H1 (cell line): ENCODE measurements at regions not wholly inside any gene's neighbourhood (a gene's known extent, or its start where the extent isn't known, plus 50 kb on each side); places are given as distances from the start of the nearest gene placed in this dataset.

Experiments used
- CTCF ChIA-PET: fragments of 300-600 bp; sonication (Branson Sonifier 250); formaldehyde crosslinking; loops from one replicate; lab custom pipeline; 2021; ENCODE audit not compliant: partially characterized antibody; lab: Charles Lee
- POLR2A ChIA-PET: fragments of 300-600 bp; sonication (Branson Sonifier 250); formaldehyde crosslinking; loops from one replicate; lab custom pipeline; 2021; ENCODE audit warnings: inconsistent platforms; ENCODE audit not compliant: partially characterized antibody; lab: Charles Lee
- DNase-seq, 2 experiments: peaks; one replicate each; pipeline versions ENCODE4 v3.0.0 to v3.0.0-alpha.2; 2010 to 2022; ENCODE audit warnings: low spot score in 2 of 2, low read depth in 1 of 2, mixed read lengths in 1 of 2
- FAIRE-seq: peaks from 2 replicates; lab custom pipeline; 2011; peaks lifted over from hg19 to GRCh38; lab: Jason Lieb, UNC
- H2AFZ ChIP-seq: 2 replicates; pipeline ENCODE4 v1.8.1; 2012; ENCODE audit warnings: low read length, inconsistent platforms
- H2AK5ac ChIP-seq: 2 replicates; pipeline ENCODE4 v1.6.1; 2013; ENCODE audit warnings: low read depth, low read length
- H2BK120ac ChIP-seq: replicated peaks from 2 replicates; pipeline ENCODE3; 2013; ENCODE audit warnings: low read depth, low read length, inconsistent platforms
- H2BK12ac ChIP-seq: 2 replicates; pipeline ENCODE4 v1.6.1; 2013; ENCODE audit warnings: low read depth, low read length
- H2BK15ac ChIP-seq: 2 replicates; pipeline ENCODE4 v1.6.1; 2013; ENCODE audit warnings: low read length
- H2BK20ac ChIP-seq: 2 replicates; pipeline ENCODE4 v1.6.1; 2013; ENCODE audit warnings: low read length
- H2BK5ac ChIP-seq: 2 replicates; pipeline ENCODE4 v1.6.1; 2013; ENCODE audit warnings: low read depth, low read length
- H3K14ac ChIP-seq: 2 replicates; pipeline ENCODE4 v1.6.1; 2013; ENCODE audit warnings: inconsistent platforms; ENCODE audit not compliant: insufficient read length
- H3K18ac ChIP-seq: 2 replicates; pipeline ENCODE4 v1.6.1; 2013; ENCODE audit warnings: low read length; ENCODE audit errors: extremely low read depth
- H3K23ac ChIP-seq: 2 replicates; pipeline ENCODE4 v1.6.1; 2013; ENCODE audit warnings: inconsistent platforms; ENCODE audit not compliant: insufficient read length
- H3K23me2 ChIP-seq: 2 replicates; pipeline ENCODE4 v1.6.1; 2013; ENCODE audit warnings: low read depth, low read length
- H3K27ac ChIP-seq: 2 replicates; pipeline ENCODE4 v1.6.1; 2011; ENCODE audit warnings: low read depth, low read length, inconsistent platforms
- H3K27me3 ChIP-seq, 4 experiments: replicated peaks in 1 of 4; 1 replicate in 1 of 4; 2 replicates in 3 of 4; pipeline versions ENCODE4 v1.6.1 to v1.8.1; 2011 to 2013; ENCODE audit warnings: low read length in 3 of 4, mild to moderate bottlenecking in 3 of 4, inconsistent platforms in 2 of 4, mixed read lengths in 2 of 4, moderate library complexity in 1 of 4; ENCODE audit not compliant: control insufficient read depth in 3 of 4, insufficient read depth in 3 of 4; ENCODE audit errors: extremely low read depth in 1 of 4
- H3K36me3 ChIP-seq, 4 experiments: 2 replicates each; pipeline versions ENCODE4 v1.6.1 to v1.8.1; 2011 to 2013; ENCODE audit warnings: mild to moderate bottlenecking in 4 of 4, low read length in 3 of 4, moderate library complexity in 2 of 4, control low read depth in 1 of 4, inconsistent platforms in 1 of 4; ENCODE audit not compliant: insufficient read depth in 4 of 4, control insufficient read depth in 2 of 4
- H3K4ac ChIP-seq: replicated peaks from 2 replicates; pipeline ENCODE3; 2013; ENCODE audit warnings: low read length, low read depth, mixed read lengths, inconsistent platforms; ENCODE audit not compliant: insufficient read length
- H3K4me1 ChIP-seq, 4 experiments: replicated peaks in 1 of 4; 1 replicate in 1 of 4; 2 replicates in 3 of 4; pipeline versions ENCODE4 v1.6.1 to v1.8.1; 2011 to 2013; ENCODE audit warnings: low read length in 3 of 4, inconsistent platforms in 2 of 4, mixed read lengths in 1 of 4; ENCODE audit not compliant: insufficient read depth in 4 of 4, control insufficient read depth in 3 of 4
- H3K4me2 ChIP-seq, 2 experiments: 2 replicates each; pipeline versions ENCODE4 v1.6.1 to v1.8.1; 2011 to 2013; ENCODE audit warnings: low read depth in 2 of 2, low read length in 2 of 2, control low read depth in 1 of 2, inconsistent platforms in 1 of 2, mild to moderate bottlenecking in 1 of 2; ENCODE audit not compliant: insufficient read depth in 1 of 2
- H3K4me3 ChIP-seq, 4 experiments: fragments of 200-600, 300-600 bp in 1 of 4; sonication (generic), shearing (Covaris generic), sonication (Bioruptor Twin) in 1 of 4; 2 replicates each; pipeline versions ENCODE4 v1.5.1 to v1.8.1; 2011 to 2016; ENCODE audit warnings: low read length in 4 of 4, low read depth in 3 of 4, control low read depth in 2 of 4, inconsistent platforms in 2 of 4, mild to moderate bottlenecking in 2 of 4, mixed read lengths in 1 of 4, moderate library complexity in 1 of 4; ENCODE audit not compliant: insufficient read depth in 2 of 4; ENCODE audit errors: extremely low read depth in 1 of 4
- H3K56ac ChIP-seq: replicated peaks from 2 replicates; pipeline ENCODE3; 2013; ENCODE audit warnings: low read depth, mild to moderate bottlenecking, mixed read lengths, low read length, inconsistent platforms; ENCODE audit not compliant: insufficient read length
- H3K79me1 ChIP-seq: 2 replicates; pipeline ENCODE4 v1.6.1; 2013; ENCODE audit warnings: low read depth, low read length, control low read depth
- H3K79me2 ChIP-seq, 2 experiments: 2 replicates each; pipeline versions ENCODE4 v1.6.1 to v1.8.1; 2012 to 2013; ENCODE audit warnings: low read length in 2 of 2, mild to moderate bottlenecking in 2 of 2, inconsistent platforms in 1 of 2; ENCODE audit not compliant: insufficient read depth in 2 of 2, control insufficient read depth in 1 of 2
- H3K9ac ChIP-seq, 4 experiments: replicated peaks in 1 of 4; 1 replicate in 1 of 4; 2 replicates in 3 of 4; pipeline versions ENCODE4 v1.6.1 to v1.8.1; 2011 to 2013; ENCODE audit warnings: low read depth in 3 of 4, low read length in 3 of 4, control low read depth in 2 of 4, mild to moderate bottlenecking in 2 of 4, moderate library complexity in 2 of 4, inconsistent platforms in 1 of 4; ENCODE audit errors: extremely low read depth in 1 of 4
- H3K9me3 ChIP-seq, 2 experiments: 2 replicates each; pipeline versions ENCODE4 v1.6.1 to v1.8.1; 2012 to 2013; ENCODE audit warnings: mild to moderate bottlenecking in 2 of 2, moderate library complexity in 2 of 2, control low read depth in 1 of 2, inconsistent platforms in 1 of 2, low read depth in 1 of 2, low read length in 1 of 2, mixed read lengths in 1 of 2; ENCODE audit not compliant: insufficient read depth in 2 of 2
- H4K20me1 ChIP-seq, 2 experiments: replicated peaks in 1 of 2; 2 replicates each; pipeline versions ENCODE3 to v1.8.1; 2011 to 2013; ENCODE audit warnings: inconsistent platforms in 2 of 2, low read length in 2 of 2, mild to moderate bottlenecking in 1 of 2; ENCODE audit not compliant: insufficient read depth in 2 of 2, control insufficient read depth in 1 of 2
- H4K5ac ChIP-seq: 2 replicates; pipeline ENCODE4 v1.6.1; 2013; ENCODE audit warnings: low read length, low read depth, mixed read lengths, inconsistent platforms; ENCODE audit not compliant: insufficient read length
- H4K8ac ChIP-seq: 2 replicates; pipeline ENCODE4 v1.8.0; 2013; ENCODE audit warnings: mild to moderate bottlenecking, moderate library complexity, low read length, inconsistent platforms; ENCODE audit not compliant: insufficient read depth; ENCODE audit errors: extremely low read depth
- H4K91ac ChIP-seq: replicated peaks from 2 replicates; pipeline ENCODE3; 2013; ENCODE audit warnings: low read length, mixed read lengths, inconsistent platforms; ENCODE audit not compliant: insufficient read length
- CHD2 ChIP-seq: IDR thresholded peaks from 2 replicates; pipeline ENCODE4 v1.6.1; 2012; ENCODE audit warnings: low read length, improper control_type of control experiment
- FOSL1 ChIP-seq: IDR thresholded peaks from 2 replicates; pipeline ENCODE4 v1.6.1; 2011; ENCODE audit warnings: mild to moderate bottlenecking, low read depth, low read length, moderate library complexity; ENCODE audit not compliant: insufficient read depth
- GABPA ChIP-seq: IDR thresholded peaks from 2 replicates; pipeline ENCODE4 v1.6.1; 2011; ENCODE audit warnings: mild to moderate bottlenecking, low read length, moderate library complexity, borderline replicate concordance; ENCODE audit not compliant: insufficient read depth
- JUND ChIP-seq: IDR thresholded peaks from 2 replicates; pipeline ENCODE4 v1.6.1; 2011; ENCODE audit warnings: mild to moderate bottlenecking, improper control_type of control experiment, low read length
- KDM5A ChIP-seq: fragments of 200-600 bp; IDR thresholded peaks from 2 replicates; pipeline ENCODE4 v1.7.1; 2012; ENCODE audit warnings: mild to moderate bottlenecking, low read length, inconsistent platforms, mixed read lengths
- MAFK ChIP-seq: IDR thresholded peaks from 2 replicates; pipeline ENCODE4 v1.6.1; 2012; ENCODE audit warnings: low read depth, mild to moderate bottlenecking, improper control_type of control experiment, low read length
- MAX ChIP-seq: IDR thresholded peaks from 2 replicates; pipeline ENCODE4 v1.6.1; 2012; ENCODE audit warnings: inconsistent platforms
- NANOG ChIP-seq: IDR thresholded peaks from 2 replicates; pipeline ENCODE4 v1.6.1; 2011; ENCODE audit warnings: low read length, low read depth, mild to moderate bottlenecking, inconsistent platforms; ENCODE audit not compliant: insufficient read depth, poor library complexity, severe bottlenecking
- SIN3A ChIP-seq, 2 experiments: IDR thresholded peaks in 1 of 2; conservative IDR thresholded peaks in 1 of 2; 2 replicates each; pipeline ENCODE4 v1.6.1; 2011 to 2012; ENCODE audit warnings: low read length in 2 of 2, improper control_type of control experiment in 1 of 2, low read depth in 1 of 2, mild to moderate bottlenecking in 1 of 2
- SIRT6 ChIP-seq: IDR thresholded peaks from one replicate; pipeline ENCODE4 v1.7.1; 2012; ENCODE audit warnings: low read length, inconsistent platforms
- SIX5 ChIP-seq: IDR thresholded peaks from 2 replicates; pipeline ENCODE4 v1.6.1; 2011; ENCODE audit warnings: mild to moderate bottlenecking, low read depth, low read length
- TAF7 ChIP-seq: optimal IDR thresholded peaks from 2 replicates; pipeline ENCODE3; 2011; ENCODE audit warnings: low read depth, mild to moderate bottlenecking, inconsistent platforms, low read length, moderate library complexity, borderline replicate concordance
- TEAD4 ChIP-seq: IDR thresholded peaks from 2 replicates; pipeline ENCODE4 v1.6.1; 2012; ENCODE audit warnings: low read depth, low read length, inconsistent platforms, mixed read lengths
- WGBS, 2 experiments: shearing (Covaris generic) in 1 of 2; methylation state at CpG; one replicate each; pipeline versions ENCODE4 v1.1.6 to v1.1.7; 2013 to 2015; ENCODE audit warnings: low lambda C conversion rate in 2 of 2, mixed read lengths in 2 of 2, inconsistent platforms in 1 of 2, low coverage in 1 of 2, missing lambda C conversion rate in 1 of 2; ENCODE audit not compliant: insufficient replicate concordance in 2 of 2, insufficient coverage in 1 of 2, insufficient read length in 1 of 2; ENCODE audit errors: extremely low coverage in 1 of 2, missing lambda C conversion rate in 1 of 2; 5-methylcytosine and 5-hydroxymethylcytosine counted together

GRCh38 chr14:71646518-71646917 lies 285.7 kb upstream of the RGS6 start:
- Histone ChIP-seq H3K14ac (no peak overlapping the region), H2BK12ac (peak overlapping the region; percentile 77; the same call in 1 of the 2 replicates), H3K4me2 (peak overlapping the region; percentile 17 to 64), H3K4me1 (peaks cover 13 to 24% (median 19%) of the 10 kb centered on the region in 4 experiments; a peak in 6 of 7 replicates), H3K27me3 (no peaks in the 10 kb centered on the region), H3K4ac (no peak overlapping the region), H3K79me1 (no peaks in the 10 kb centered on the region), H4K5ac (peak overlapping the region; percentile 65), H3K23ac (no peak overlapping the region), H3K56ac (peak overlapping the region; percentile 19), H3K9ac (no peak overlapping the region), H2BK20ac (no peak overlapping the region), H3K18ac (0 out of 2 replicates have a peak overlapping the region, but pooled peaks have one; percentile 4), H2BK120ac (no peak overlapping the region), H2AFZ (no peak overlapping the region), H3K79me2 (no peaks in the 10 kb centered on the region), H4K91ac (peak overlapping the region; percentile 61), H3K4me3 (peak overlapping the region in 1 of 4 experiments; percentile 34; a peak in 2 of 8 replicates), H4K20me1 (no peaks in the 10 kb centered on the region), H3K23me2 (no peaks in the 10 kb centered on the region), H3K27ac (peak overlapping the region; percentile 45), H2BK5ac (peak overlapping the region; percentile 66; the same call in 1 of the 2 replicates), H3K9me3 (peaks cover 2 to 3% of the 10 kb centered on the region in 2 experiments; a peak in 3 of 4 replicates), H2AK5ac (peak overlapping the region; percentile 88; the same call in 1 of the 2 replicates), H4K8ac (no peak overlapping the region), H3K36me3 (peaks cover 0 to 4% (median under 1%) of the 10 kb centered on the region in 4 experiments; a peak in 4 of 8 replicates), H2BK15ac (no peak overlapping the region)
- FAIRE-seq (no peak), DNase-seq (no peak)
- ChIA-PET POLR2A (interaction anchor here (0.6 to 1.3 kb wide), 4 partner anchors 12 to 234 kb away, joined by 3 to 4 read pairs (median 4); no protein-coding TSS in a partner anchor), CTCF (interaction anchor here (0.9 to 2.2 kb wide), 6 partner anchors 12 to 243 kb away, joined by 3 to 5 read pairs (median 3); no protein-coding TSS in a partner anchor)
- 56% methylated on average over 1 of the region's 1 CpG; no CpG with 5 or more reads in 1 of the 2 experiments for WGBS, 2 experiments
- TF ChIP-seq SIN3A (conservative IDR thresholded peaks at IDR 0.05 in 1 of 2, IDR thresholded peaks at IDR 0.05 in 1 of 2; ENCODE audit: low read depth in 1 of 2, low read length in 2 of 2) (no peak), MAX (no peak), TEAD4 (no peak), NANOG (no peak), JUND (no peak), SIX5 (no peak), GABPA (no peak), FOSL1 (no peak), MAFK (no peak), KDM5A (no peak), SIRT6 (no peak), TAF7 (no peak), CHD2 (no peak)
